ENCODE measurements at regions not wholly inside any gene's neighbourhood (a gene's known extent, or its start where the extent isn't known, plus 50 kb on each side); places are given as distances from the start of the nearest gene placed in this dataset.

- TF ChIP-seq, protein P1, sequence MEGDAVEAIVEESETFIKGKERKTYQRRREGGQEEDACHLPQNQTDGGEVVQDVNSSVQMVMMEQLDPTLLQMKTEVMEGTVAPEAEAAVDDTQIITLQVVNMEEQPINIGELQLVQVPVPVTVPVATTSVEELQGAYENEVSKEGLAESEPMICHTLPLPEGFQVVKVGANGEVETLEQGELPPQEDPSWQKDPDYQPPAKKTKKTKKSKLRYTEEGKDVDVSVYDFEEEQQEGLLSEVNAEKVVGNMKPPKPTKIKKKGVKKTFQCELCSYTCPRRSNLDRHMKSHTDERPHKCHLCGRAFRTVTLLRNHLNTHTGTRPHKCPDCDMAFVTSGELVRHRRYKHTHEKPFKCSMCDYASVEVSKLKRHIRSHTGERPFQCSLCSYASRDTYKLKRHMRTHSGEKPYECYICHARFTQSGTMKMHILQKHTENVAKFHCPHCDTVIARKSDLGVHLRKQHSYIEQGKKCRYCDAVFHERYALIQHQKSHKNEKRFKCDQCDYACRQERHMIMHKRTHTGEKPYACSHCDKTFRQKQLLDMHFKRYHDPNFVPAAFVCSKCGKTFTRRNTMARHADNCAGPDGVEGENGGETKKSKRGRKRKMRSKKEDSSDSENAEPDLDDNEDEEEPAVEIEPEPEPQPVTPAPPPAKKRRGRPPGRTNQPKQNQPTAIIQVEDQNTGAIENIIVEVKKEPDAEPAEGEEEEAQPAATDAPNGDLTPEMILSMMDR (IDR thresholded peaks at IDR 0.05): no peak
- TF ChIP-seq EP300 (IDR thresholded peaks at IDR 0.05): no peak
These were observed 278.2 kb downstream of the SNX13 start for GRCh38 chr7:17661982-17662585.

Measured in tibial nerve (tissue), 4 donors.